H54 (cell line): ENCODE measurements at regions not wholly inside any gene's neighbourhood (a gene's known extent, or its start where the extent isn't known, plus 50 kb on each side); places are given as distances from the start of the nearest gene placed in this dataset.
"Not testable (repeated sequence)": the region's sequence is repeated elsewhere in the genome, so short reads cannot be mapped to it uniquely, and the experiment has no call there.

Experiments
- DNase-seq: peaks from one replicate; pipeline ENCODE4 v3.0.0; 2011; ENCODE audit warnings: low spot score, mixed read lengths; ENCODE audit not compliant: insufficient read length
- FAIRE-seq: peaks from 3 replicates; lab custom pipeline; 2011; peaks lifted over from hg19 to GRCh38; lab: Jason Lieb, UNC
- POLR2A ChIP-seq: IDR thresholded peaks from 2 replicates; pipeline ENCODE4 v1.6.1; 2011; ENCODE audit warnings: low read depth, mild to moderate bottlenecking, low read length

- no peak for FAIRE-seq
- TF ChIP-seq POLR2A, result no peak
- DNase-seq, result no peak
These were observed 573.6 kb downstream of the PPP4R3C start for GRCh38 chrX:26889574-26889973.

- FAIRE-seq, result no peak
- no peak for TF ChIP-seq POLR2A
- DNase-seq, result no peak
These were observed 589.4 kb downstream of the PPP4R3C start for GRCh38 chrX:26873736-26874135.

- no peak for FAIRE-seq
- no peak for TF ChIP-seq POLR2A
These were observed 591.2 kb downstream of the PPP4R3C start for GRCh38 chrX:26871967-26872366.

GRCh38 chrX:26851981-26852380 lies 611.2 kb downstream of the PPP4R3C start:
- TF ChIP-seq POLR2A, result no peak
- FAIRE-seq (no peak), DNase-seq (no peak)

More at GRCh38 chrX:26871967-26872366, 591.2 kb downstream of the PPP4R3C start:
- DNase-seq, result no peak

GRCh38 chrX:26848511-26848910 lies 614.6 kb downstream of the PPP4R3C start:
- FAIRE-seq (no peak), DNase-seq (no peak)
- no peak for TF ChIP-seq POLR2A

GRCh38 chrX:26845056-26845455 lies 618.1 kb downstream of the PPP4R3C start:
- no peak for DNase-seq
- no peak for FAIRE-seq
- no peak for TF ChIP-seq POLR2A

GRCh38 chrX:26822448-26822847 lies 606.5 kb downstream of the MAGEB5 start:
- no peak for DNase-seq
- no peak for FAIRE-seq
- no peak for TF ChIP-seq POLR2A

GRCh38 chrX:26789751-26790150 lies 573.8 kb downstream of the MAGEB5 start:
- TF ChIP-seq POLR2A, result no peak
- FAIRE-seq, result no peak
- DNase-seq, result no peak

- no peak for TF ChIP-seq POLR2A
- FAIRE-seq (no peak), DNase-seq (no peak)
These were observed 572.5 kb downstream of the MAGEB5 start for GRCh38 chrX:26788402-26788998.

- FAIRE-seq, result no peak
- no peak for DNase-seq
- TF ChIP-seq POLR2A, result no peak
These were observed 567.7 kb downstream of the MAGEB5 start for GRCh38 chrX:26783512-26784225.

- FAIRE-seq, result no peak
- no peak for TF ChIP-seq POLR2A
- DNase-seq, result no peak
These were observed 562.4 kb downstream of the MAGEB5 start for GRCh38 chrX:26778320-26778888.

GRCh38 chrX:26762253-26762652 lies 546.3 kb downstream of the MAGEB5 start:
- FAIRE-seq, result no peak
- no peak for TF ChIP-seq POLR2A

GRCh38 chrX:26755760-26756159 lies 539.8 kb downstream of the MAGEB5 start:
- not testable (repeated sequence) for DNase-seq, FAIRE-seq

More at GRCh38 chrX:26762253-26762652, 546.3 kb downstream of the MAGEB5 start:
- no peak for DNase-seq

- no peak for FAIRE-seq
- no peak for TF ChIP-seq POLR2A
These were observed 531.9 kb downstream of the MAGEB5 start for GRCh38 chrX:26747877-26748276.

GRCh38 chrX:26722666-26723428 lies 506.9 kb downstream of the MAGEB5 start:
- no peak for FAIRE-seq
- no peak for TF ChIP-seq POLR2A

More at GRCh38 chrX:26747877-26748276, 531.9 kb downstream of the MAGEB5 start:
- DNase-seq, result no peak

More at GRCh38 chrX:26722666-26723428, 506.9 kb downstream of the MAGEB5 start:
- DNase-seq, result no peak
